HepG2 (cell line): ENCODE measurements at regions not wholly inside any gene's neighbourhood (a gene's known extent, or its start where the extent isn't known, plus 50 kb on each side); places are given as distances from the start of the nearest gene placed in this dataset.

Experiments used
- ATAC-seq: fragments of 200-7000 bp; cut with Tn5 transposase; 3 replicates; pipeline ENCODE4 v1.9.1; 2020; ENCODE audit warnings: mild to moderate bottlenecking, moderate library complexity
- BruUV-seq: library from RNA; stranded (reverse); fragments of 400-500 nt; replicated peaks from 2 replicates; lab custom pipeline; 2021; lab: Mats Ljungman, UMichigan
- CTCF ChIA-PET: fragments of 300-600 bp; formaldehyde crosslinking; extraction: SDS; loops from one replicate; lab custom pipeline; 2021; ENCODE audit warnings: low total read pairs, inconsistent platforms, low intra/inter-chr PET ratio; lab: Yijun Ruan, JAX
- POLR2A ChIA-PET: fragments of 350-600 bp; sonication (Branson Sonifier 250); formaldehyde crosslinking; loops from one replicate; lab custom pipeline; 2020; ENCODE audit warnings: antibody characterized with exemption, inconsistent platforms; lab: Yijun Ruan, JAX
- DNase-seq: peaks from one replicate; pipeline ENCODE4 v3.0.0-alpha.2; 2015; ENCODE audit warnings: low spot score
- FAIRE-seq: peaks from 3 replicates; lab custom pipeline; 2011; peaks lifted over from hg19 to GRCh38; lab: Jason Lieb, UNC
- H2AFZ ChIP-seq: one replicate; pipeline ENCODE4 v1.6.1; 2011; ENCODE audit warnings: low read length, inconsistent platforms
- H3K27ac ChIP-seq: fragments of 300-600 bp; 3 replicates; pipeline ENCODE4 v1.8.0; 2011; ENCODE audit warnings: mixed run types, mild to moderate bottlenecking, mixed read lengths, low read length, inconsistent platforms; ENCODE audit not compliant: insufficient read depth; ENCODE audit errors: extremely low read length
- H3K27me3 ChIP-seq, 2 experiments: fragments of 200-600 bp in 1 of 2; 2 replicates in 1 of 2; 3 replicates in 1 of 2; pipeline versions ENCODE4 v1.6.0 to v1.8.0; 2011; ENCODE audit warnings: low read length in 2 of 2, mild to moderate bottlenecking in 2 of 2, moderate library complexity in 2 of 2, inconsistent platforms in 1 of 2; ENCODE audit not compliant: insufficient read depth in 2 of 2, control insufficient read depth in 1 of 2
- H3K36me3 ChIP-seq, 2 experiments: fragments of 200-600 bp in 1 of 2; replicated peaks in 1 of 2; 2 replicates in 1 of 2; 3 replicates in 1 of 2; pipeline versions ENCODE4 v1.5.1 to v1.8.0; 2011; ENCODE audit warnings: low read length in 2 of 2, inconsistent platforms in 1 of 2; ENCODE audit not compliant: insufficient read depth in 2 of 2, control insufficient read depth in 1 of 2
- H3K4me1 ChIP-seq: 2 replicates; pipeline ENCODE4 v1.5.1; 2012; ENCODE audit warnings: low read length, inconsistent platforms; ENCODE audit not compliant: insufficient read depth
- H3K4me2 ChIP-seq: 2 replicates; pipeline ENCODE4 v1.6.0; 2011; ENCODE audit warnings: low read depth, low read length, inconsistent platforms
- H3K4me3 ChIP-seq, 3 experiments: fragments of 200-600 bp in 1 of 3; sonication (generic), shearing (Covaris generic) in 1 of 3; replicated peaks in 1 of 3; 2 replicates each; pipeline ENCODE4 v1.5.1; 2011 to 2016; ENCODE audit warnings: low read length in 3 of 3, inconsistent platforms in 2 of 3, low read depth in 2 of 3, mild to moderate bottlenecking in 2 of 3, control low read depth in 1 of 3, mixed read lengths in 1 of 3; ENCODE audit not compliant: insufficient read depth in 1 of 3
- H3K79me2 ChIP-seq: one replicate; pipeline ENCODE4 v1.6.1; 2011; ENCODE audit warnings: low read length, inconsistent platforms; ENCODE audit not compliant: insufficient read depth
- H3K9ac ChIP-seq: 2 replicates; pipeline ENCODE4 v1.6.0; 2011; ENCODE audit warnings: mild to moderate bottlenecking, low read depth, low read length, inconsistent platforms; ENCODE audit not compliant: insufficient read depth
- H3K9me3 ChIP-seq: 2 replicates; pipeline ENCODE4 v1.5.1; 2012; ENCODE audit warnings: mild to moderate bottlenecking, low read length
- H4K20me1 ChIP-seq: 2 replicates; pipeline ENCODE4 v1.6.0; 2011; ENCODE audit warnings: inconsistent platforms, mild to moderate bottlenecking, low read length, moderate library complexity; ENCODE audit not compliant: insufficient read depth
- MLX ChIP-seq: IDR thresholded peaks from 2 replicates; pipeline ENCODE4 v1.6.1; 2016
- MTERF4 ChIP-seq: sonication (generic); formaldehyde crosslinking; IDR thresholded peaks from 2 replicates; pipeline ENCODE4 v1.8.0; 2023; ENCODE audit warnings: mild to moderate bottlenecking, missing genetic modification reagents
- NPAS2 ChIP-seq: sonication (generic); formaldehyde crosslinking; IDR thresholded peaks from 2 replicates; pipeline ENCODE4 v1.8.0; 2022; ENCODE audit warnings: mild to moderate bottlenecking, missing genetic modification reagents, borderline replicate concordance
- SMAD1 ChIP-seq: sonication (generic); formaldehyde crosslinking; IDR thresholded peaks from 2 replicates; pipeline ENCODE4 v1.4.0; 2020; ENCODE audit warnings: missing genetic modification reagents, low read depth, mild to moderate bottlenecking, borderline replicate concordance
- SNAPC4 ChIP-seq: sonication (generic); formaldehyde crosslinking; IDR thresholded peaks from 2 replicates; pipeline ENCODE4 v1.4.0; 2020; ENCODE audit warnings: mild to moderate bottlenecking, missing genetic modification reagents
- ZKSCAN5 ChIP-seq: sonication (generic); formaldehyde crosslinking; IDR thresholded peaks from 2 replicates; pipeline ENCODE4 v1.5.1; 2020; ENCODE audit warnings: mild to moderate bottlenecking, missing genetic modification reagents
- ZNF276 ChIP-seq: sonication (generic); formaldehyde crosslinking; IDR thresholded peaks from 2 replicates; pipeline ENCODE4 v1.4.0; 2020; ENCODE audit warnings: mild to moderate bottlenecking, low read depth, missing genetic modification reagents
- ZNF414 ChIP-seq: sonication (generic); formaldehyde crosslinking; IDR thresholded peaks from 2 replicates; pipeline ENCODE4 v1.5.0; 2020; ENCODE audit warnings: missing genetic modification reagents
- ZNF703 ChIP-seq: sonication (generic); formaldehyde crosslinking; IDR thresholded peaks from 2 replicates; pipeline ENCODE4 v1.5.1; 2020; ENCODE audit warnings: missing genetic modification reagents, mild to moderate bottlenecking, moderate library complexity, borderline replicate concordance
- WGBS: methylation state at CpG from one replicate; pipeline ENCODE4 v1.1.6; 2017; ENCODE audit warnings: low lambda C conversion rate; 5-methylcytosine and 5-hydroxymethylcytosine counted together
- in situ Hi-C: cut with HindIII; loops from 2 replicates; pipeline ENCODE4 v1.10.0; 2017; ENCODE audit warnings: low pct_unique_long_range_greater_than_20kb; ENCODE audit not compliant: extremely low pct_ligation_motif_present
- intact Hi-C: fragments of 100-400 bp; cut with micrococcal nuclease; formaldehyde crosslinking; loops from one replicate; pipeline ENCODE4 v1.10.0; 2022; ENCODE audit not compliant: unreplicated experiment

- H3K9ac ChIP-seq = no peak overlapping the region
- TF ChIP-seq SMAD1 (CRISPR knock-in tag) = no peak
- no TSS peak for BruUV-seq
- no peak overlapping the region for H2AFZ ChIP-seq
- ChIA-PET CTCF (no interaction called here), POLR2A (no interaction called here)
- peaks cover 3 to 83% of the 10 kb centered on the region in 2 experiments; a peak in 4 of 5 replicates for H3K27me3 ChIP-seq
- in situ Hi-C loops = no loop called here
- 13% methylated on average over 12 of the region's 15 CpGs for WGBS
- H3K79me2 ChIP-seq = no peaks in the 10 kb centered on the region
- intact Hi-C loops = no loop called here
- no peak overlapping the region for H3K4me3 ChIP-seq
- no peaks in the 10 kb centered on the region for H3K4me1 ChIP-seq
- no peak for ATAC-seq
- no peaks in the 10 kb centered on the region for H3K9me3 ChIP-seq
- no peaks in the 10 kb centered on the region for H4K20me1 ChIP-seq
- no peak for DNase-seq
- no peak overlapping the region for H3K27ac ChIP-seq
- H3K4me2 ChIP-seq = no peak overlapping the region
- H3K36me3 ChIP-seq = no peaks in the 10 kb centered on the region
- FAIRE-seq = no peak
Measured at GRCh38 chr2:240191001-240191400, 50.5 kb upstream of the OTOS start.

GRCh38 chr2:240192661-240193060, 52.2 kb upstream of the OTOS start:
- WGBS = 12% methylated on average over 5 of the region's 5 CpGs
- TF ChIP-seq ZKSCAN5 (CRISPR knock-in tag) (no peak), MTERF4 (CRISPR knock-in tag) (no peak), SNAPC4 (CRISPR knock-in tag) (no peak), NPAS2 (CRISPR knock-in tag) (no peak), ZNF414 (CRISPR knock-in tag) (no peak), ZNF276 (CRISPR knock-in tag) (no peak), ZNF703 (CRISPR knock-in tag) (no peak), MLX (no peak)

More at GRCh38 chr2:240192661-240193060, 52.2 kb upstream of the OTOS start:
- H3K27me3 ChIP-seq = peaks cover 3 to 75% of the 10 kb centered on the region in 2 experiments; a peak in 4 of 5 replicates
- no peaks in the 10 kb centered on the region for H3K36me3 ChIP-seq
- ATAC-seq (no peak), DNase-seq (no peak), FAIRE-seq (no peak)
- POLR2A ChIA-PET = no interaction called here
- in situ Hi-C loops (no loop called here), intact Hi-C loops (no loop called here)
- no peak overlapping the region for H3K4me2 ChIP-seq
- H3K9ac ChIP-seq = no peak overlapping the region
- no peak overlapping the region for H3K27ac ChIP-seq
- CTCF ChIA-PET = no interaction called here
- no peak overlapping the region for H2AFZ ChIP-seq
- no peaks in the 10 kb centered on the region for H3K4me1 ChIP-seq
- H4K20me1 ChIP-seq = no peaks in the 10 kb centered on the region
- no peaks in the 10 kb centered on the region for H3K79me2 ChIP-seq
- no peaks in the 10 kb centered on the region for H3K9me3 ChIP-seq
- no TSS peak for BruUV-seq
- H3K4me3 ChIP-seq = no peak overlapping the region
